Hepatocyte (in vitro differentiated cells): ENCODE measurements at regions not wholly inside any gene's neighbourhood (a gene's known extent, or its start where the extent isn't known, plus 50 kb on each side); places are given as distances from the start of the nearest gene placed in this dataset.

ENCODE experiments used
- CTCF ChIP-seq: fragments of 200-600 bp; sonication (generic); IDR thresholded peaks from 2 replicates; pipeline ENCODE4 v1.5.1; 2016; ENCODE audit warnings: antibody characterized with exemption, mild to moderate bottlenecking; ENCODE audit not compliant: poor library complexity
- EZH2phosphoT487 ChIP-seq: fragments of 200-600 bp; sonication (generic); IDR thresholded peaks from one replicate; pipeline ENCODE4 v1.6.1; 2018; ENCODE audit warnings: antibody characterized with exemption, mild to moderate bottlenecking, low read depth, moderate library complexity; ENCODE audit not compliant: unreplicated experiment, severe bottlenecking

- TF ChIP-seq CTCF, result no peak
- no peak for TF ChIP-seq EZH2phosphoT487
These were observed 437.5 kb downstream of the MMUT start for GRCh38 chr6:49025273-49026240.
